Central memory CD4-positive, alpha-beta T cell (primary cell): ENCODE measurements at regions not wholly inside any gene's neighbourhood (a gene's known extent, or its start where the extent isn't known, plus 50 kb on each side); places are given as distances from the start of the nearest gene placed in this dataset.
"Not testable (repeated sequence)": the region's sequence is repeated elsewhere in the genome, so short reads cannot be mapped to it uniquely, and the experiment has no call there.

Source experiments
- DNase-seq: peaks from one replicate; pipeline ENCODE4 v3.0.0; 2022

DNA sequence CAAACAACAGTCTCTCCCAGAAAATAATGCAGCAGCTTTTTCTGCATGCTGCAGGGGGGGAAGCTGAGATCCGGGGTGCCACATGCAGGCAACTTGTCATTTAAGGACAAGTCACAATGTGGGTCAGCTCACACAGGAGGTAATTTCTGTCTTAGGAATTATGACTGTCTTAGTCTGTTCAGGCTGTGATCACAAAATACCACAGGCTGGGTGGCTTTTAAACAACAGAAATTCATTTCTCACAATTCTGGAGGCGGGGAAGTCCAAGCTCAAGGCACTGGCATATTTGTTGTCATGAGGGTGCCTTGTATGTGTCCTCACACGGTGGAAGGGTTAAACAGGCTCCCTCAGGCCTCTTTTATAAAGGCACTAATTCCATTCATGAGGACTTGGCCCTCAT, 127.7 kb downstream of the DIRAS2 start:
- no peak for DNase-seq

DNA sequence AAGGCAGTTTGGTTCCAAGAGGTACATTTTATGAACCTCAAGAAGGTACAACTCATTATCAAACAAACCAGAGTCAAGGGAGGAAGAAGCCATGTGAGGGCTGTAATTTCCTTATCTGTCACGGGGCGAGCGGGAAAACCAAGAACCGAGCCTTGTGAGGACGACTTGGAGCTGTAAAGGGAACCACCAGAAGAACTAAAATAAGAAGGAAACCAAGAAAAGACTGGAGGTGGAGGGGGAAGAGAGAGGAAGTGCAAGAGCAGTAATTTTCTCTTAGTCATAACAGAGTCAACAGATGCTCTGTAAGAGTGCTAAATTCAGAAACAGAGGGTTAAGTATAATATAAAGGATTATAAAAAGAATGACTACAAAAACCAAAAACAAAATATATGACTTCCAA, 127.1 kb downstream of the DIRAS2 start:
- DNase-seq: no peak

DNA sequence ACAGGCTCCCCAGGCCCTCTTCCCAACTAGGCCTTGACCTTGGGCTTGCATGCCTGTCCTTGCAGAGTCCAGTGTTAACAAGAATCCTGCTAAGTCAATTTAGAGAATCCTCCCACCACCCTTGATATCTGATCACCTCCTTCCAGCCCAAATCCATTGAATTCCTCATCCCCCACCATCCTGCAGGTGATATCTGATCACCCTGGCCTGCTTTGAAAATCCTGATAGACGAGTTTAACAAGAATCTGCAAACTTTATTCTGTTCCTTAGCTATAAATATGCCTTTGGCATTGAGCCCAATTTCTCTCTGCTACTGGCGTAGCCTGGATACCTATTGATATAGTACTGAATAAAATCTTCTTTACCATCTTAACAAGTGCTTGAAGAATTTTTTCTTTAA, 125.5 kb downstream of the DIRAS2 start:
- DNase-seq: no peak

DNA sequence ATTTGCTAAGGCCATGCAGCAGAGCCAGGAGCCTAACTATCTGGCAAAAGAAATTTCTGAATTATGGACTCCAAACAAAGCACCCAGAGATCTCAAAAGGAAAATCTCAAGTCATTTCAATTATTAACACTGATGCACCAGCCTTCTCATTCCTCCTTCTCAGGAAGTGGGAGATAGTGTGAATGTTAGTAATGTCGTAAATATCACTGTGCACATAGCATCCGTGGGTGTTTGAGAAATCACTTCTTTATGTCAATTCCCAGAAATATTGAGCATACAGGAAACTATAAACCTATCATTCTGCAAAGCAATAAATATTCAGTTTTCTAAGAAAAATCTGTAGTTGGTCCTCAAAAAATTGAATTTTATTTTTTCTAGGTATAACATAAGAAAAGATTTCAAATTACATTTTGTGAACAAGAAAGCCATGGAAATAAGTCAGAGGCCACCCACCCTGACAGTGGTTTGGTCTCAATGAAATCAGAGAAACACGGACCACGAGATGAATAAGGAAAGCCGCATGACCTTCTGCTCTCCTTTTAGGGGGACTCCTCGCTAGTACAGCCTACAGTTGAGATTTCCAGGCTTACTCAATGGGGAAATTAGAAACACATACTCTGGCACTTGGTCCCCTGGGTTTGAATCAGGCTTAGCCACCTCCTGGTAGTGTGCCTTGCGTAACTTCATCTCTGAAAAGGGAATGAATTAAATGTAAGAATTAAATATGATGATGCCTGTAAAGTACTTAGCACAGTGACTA, 120.6 kb downstream of the DIRAS2 start:
- DNase-seq: no peak

DNA sequence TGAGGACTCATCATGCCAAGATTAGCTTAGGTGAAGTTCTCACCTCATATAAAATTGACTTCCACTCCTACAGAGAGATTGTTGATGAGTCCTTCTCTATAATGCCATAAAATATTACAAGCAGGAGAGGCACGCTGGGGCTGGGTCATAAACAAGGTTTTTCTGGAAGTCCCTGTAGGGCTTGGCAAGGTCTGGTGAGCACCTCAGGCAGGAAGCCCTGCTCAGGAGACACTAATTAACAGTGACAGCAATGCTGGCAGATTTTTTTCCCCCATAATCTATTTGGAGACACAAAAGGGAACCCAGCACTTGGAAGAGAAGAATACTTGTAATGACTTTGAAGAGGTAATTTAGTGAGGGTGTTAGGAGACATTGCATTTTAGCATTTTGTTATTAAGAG, 118.7 kb downstream of the DIRAS2 start:
- no peak for DNase-seq

DNA sequence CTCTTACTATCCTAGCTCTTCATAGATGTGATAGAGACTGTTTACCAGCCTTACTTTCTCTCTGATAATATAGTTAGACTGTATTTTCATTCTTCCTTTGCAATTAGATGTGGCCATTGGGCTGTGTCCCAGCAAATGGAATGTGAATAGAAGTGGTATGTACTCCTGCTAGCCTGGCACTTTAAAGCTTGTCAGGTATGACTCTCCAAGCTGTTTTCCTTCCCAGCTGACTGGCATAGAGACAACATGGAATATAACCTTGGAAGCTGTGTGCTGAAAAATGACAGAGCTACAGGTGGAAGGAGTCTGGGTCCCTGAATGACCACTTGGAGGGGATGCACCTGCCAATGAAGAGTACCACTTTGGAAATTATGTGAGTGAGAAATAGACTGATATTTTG, 116.2 kb downstream of the DIRAS2 start:
- DNase-seq: no peak

DNA sequence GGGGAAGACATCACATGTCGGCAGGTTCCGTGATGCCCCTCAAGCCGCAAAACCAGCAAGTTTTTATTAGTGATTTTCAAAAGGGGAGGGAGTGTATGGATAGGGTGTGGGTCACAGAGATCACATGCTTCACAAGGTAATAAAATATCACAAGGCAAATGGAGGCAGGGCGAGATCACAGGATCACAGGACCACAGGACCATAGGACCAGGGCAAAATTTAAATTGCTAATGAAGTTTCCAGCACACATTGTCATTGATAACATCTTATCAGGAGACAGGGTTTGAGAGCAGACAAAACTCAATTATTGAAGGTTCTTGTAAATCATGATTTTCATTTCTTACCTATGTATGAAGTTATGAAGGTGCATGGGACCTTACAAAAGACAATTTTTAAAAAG, 106.5 kb downstream of the DIRAS2 start:
- not testable (repeated sequence) for DNase-seq

DNA sequence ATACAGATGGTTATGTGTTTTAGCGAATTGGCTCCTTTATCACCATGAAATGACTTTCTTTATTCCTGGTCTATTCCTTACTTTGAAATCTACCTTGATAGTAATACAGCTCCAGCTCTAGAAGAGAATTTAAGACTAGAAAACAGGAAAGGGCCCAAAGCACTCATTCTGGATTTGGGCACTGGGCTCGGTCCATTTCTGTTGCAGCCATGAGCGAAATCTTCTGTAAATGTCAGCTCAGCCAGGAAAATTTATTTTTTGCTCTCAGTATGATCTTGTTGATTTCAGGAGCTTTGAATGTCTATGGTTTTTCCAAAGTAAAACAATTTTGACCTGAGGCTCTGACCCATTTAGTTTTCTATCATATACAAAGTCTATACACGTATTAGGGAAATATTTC, 104.1 kb downstream of the DIRAS2 start:
- DNase-seq: no peak

DNA sequence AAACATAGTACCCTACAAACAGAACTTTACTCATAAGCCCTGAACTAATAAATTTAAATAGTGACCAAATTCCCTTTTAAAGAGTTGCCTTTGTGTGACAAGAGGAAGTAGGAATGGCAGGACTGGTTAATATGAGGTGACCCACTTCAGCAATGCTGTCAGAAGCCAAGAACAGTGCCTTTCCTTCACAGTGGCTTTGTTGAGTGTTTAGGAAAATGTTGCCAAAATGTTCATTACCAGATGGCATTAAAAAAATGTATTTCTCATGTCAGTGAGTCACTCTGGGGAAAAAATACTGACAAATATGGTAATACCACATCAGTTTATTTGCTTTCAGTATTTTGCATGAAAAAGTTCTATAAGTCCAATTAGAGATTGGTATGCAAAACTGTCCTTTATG, 103.3 kb downstream of the DIRAS2 start:
- DNase-seq: no peak

DNA sequence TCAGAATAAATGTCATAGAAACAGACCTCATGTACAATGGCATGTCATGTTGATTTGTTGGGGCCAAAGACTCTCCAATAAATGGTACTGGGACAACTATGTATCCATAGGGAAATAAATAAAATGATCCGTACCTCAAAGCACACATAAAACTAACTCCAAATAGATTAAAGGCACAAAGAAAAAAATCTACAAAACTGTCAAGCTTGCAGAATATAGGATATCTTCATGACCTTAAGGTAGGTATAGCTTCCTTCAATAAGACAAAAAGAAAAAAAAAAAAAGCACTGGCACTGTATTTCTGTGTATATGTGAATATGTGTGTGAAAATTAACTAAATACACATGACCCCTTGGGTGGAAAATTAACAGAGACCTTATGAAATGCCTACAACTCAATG, 101.9 kb downstream of the DIRAS2 start:
- DNase-seq: no peak

DNA sequence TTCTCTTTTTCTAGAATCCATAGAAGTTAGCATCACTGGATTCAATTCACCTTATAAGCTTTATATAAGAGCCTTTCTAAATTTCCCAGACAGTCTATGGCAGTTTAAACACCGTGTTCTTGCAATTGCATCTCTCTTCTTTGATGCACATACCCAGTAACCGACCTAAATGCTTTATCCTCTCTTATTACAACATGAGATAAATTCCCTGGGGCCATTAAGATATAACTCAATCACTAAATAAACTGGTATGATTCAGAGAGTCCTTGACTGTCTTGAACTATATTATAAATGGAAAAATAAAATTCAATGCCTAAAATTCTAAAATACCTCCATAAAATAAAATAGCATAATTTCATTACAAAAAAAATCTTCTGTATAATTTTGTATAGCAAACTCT, 98.1 kb downstream of the DIRAS2 start:
- no peak for DNase-seq

DNA sequence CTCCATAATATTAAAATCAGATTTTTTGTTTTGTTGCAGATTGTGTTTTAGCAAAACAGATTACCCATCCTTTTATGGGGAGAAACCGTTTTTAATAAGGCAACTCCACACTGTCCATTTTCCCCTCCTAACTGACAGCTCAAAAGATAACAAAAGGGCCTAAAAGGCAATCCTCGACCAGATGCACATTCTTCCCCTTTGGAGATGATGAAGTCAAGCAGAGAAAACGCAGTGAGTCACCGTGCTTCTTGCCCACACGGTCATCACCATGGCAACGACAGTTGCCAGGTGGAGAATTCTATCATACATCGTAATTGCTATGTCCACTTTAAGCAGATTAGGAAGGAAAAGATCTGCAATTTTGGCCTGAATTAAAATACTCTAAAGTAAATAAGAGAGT, 96.4 kb downstream of the DIRAS2 start:
- no peak for DNase-seq

DNA sequence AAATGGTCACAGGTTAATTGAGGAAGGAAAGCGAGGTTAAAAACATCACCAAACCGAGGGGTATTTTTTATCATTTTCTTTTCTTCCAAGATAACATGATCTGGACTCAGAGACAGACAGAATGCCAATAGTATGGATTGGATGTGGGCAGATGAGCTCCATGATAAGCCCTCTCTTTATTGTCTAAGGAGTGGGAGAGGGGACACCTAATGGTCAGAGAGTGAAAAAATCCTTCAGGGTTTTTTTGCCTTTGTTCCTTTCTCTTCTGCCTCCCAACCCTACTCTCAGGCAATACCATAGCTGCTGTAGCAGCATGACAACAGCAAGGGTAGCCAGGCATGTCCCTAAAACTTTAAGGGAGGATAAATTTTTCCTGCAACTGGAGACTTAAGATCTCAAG, 94.7 kb downstream of the DIRAS2 start:
- DNase-seq: no peak

DNA sequence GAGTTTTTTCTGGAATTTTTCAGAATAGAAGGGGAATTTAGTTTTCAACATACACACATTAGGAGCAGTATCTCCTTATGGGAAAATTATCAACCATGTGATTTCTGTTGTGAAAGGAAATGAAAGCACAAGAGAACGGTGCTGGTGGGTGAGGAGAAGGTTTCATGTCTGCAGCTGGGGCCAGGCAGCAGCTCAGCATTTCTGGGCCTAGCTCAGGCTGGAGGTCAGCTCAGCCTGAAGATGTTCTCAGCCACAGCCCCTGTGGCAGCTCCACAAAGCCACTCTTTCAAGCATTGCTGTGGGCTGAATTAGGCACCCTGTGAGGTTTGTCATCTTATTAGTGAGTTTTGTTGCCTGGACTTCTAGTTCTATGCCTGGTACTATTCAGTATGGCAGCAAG, 90.3 kb downstream of the DIRAS2 start:
- no peak for DNase-seq

DNA sequence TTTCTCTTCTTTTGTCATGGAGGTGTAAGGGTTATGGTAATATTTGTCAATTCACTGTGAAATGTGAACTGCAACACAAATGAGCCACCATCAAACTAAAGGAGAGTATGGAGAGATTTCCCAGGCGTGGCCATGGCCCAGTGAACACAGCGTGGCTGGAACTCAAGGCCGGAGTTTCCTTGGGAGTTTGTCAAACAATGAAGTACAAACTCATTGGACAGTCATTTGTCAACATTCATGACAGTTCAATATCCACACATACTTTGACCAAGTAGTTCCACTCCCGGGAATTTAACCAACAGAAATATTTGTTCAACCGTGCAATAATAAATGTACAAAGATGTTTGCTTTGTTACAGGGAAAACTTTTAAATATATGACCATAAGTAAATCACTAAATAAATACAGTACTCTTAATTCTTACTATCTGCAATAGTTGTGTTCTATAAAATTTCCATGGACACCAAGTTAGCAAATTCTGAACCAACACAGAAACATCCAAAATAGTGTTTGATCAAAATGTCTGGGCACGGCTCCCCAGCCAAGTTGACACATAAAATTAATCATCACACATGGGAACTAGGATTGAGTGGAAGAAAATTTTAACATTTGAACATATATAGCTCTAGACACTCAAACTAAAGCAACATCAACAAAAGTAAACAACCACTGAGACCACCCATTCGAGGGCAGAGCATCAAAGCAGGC, 87.1 kb downstream of the DIRAS2 start:
- no peak for DNase-seq

DNA sequence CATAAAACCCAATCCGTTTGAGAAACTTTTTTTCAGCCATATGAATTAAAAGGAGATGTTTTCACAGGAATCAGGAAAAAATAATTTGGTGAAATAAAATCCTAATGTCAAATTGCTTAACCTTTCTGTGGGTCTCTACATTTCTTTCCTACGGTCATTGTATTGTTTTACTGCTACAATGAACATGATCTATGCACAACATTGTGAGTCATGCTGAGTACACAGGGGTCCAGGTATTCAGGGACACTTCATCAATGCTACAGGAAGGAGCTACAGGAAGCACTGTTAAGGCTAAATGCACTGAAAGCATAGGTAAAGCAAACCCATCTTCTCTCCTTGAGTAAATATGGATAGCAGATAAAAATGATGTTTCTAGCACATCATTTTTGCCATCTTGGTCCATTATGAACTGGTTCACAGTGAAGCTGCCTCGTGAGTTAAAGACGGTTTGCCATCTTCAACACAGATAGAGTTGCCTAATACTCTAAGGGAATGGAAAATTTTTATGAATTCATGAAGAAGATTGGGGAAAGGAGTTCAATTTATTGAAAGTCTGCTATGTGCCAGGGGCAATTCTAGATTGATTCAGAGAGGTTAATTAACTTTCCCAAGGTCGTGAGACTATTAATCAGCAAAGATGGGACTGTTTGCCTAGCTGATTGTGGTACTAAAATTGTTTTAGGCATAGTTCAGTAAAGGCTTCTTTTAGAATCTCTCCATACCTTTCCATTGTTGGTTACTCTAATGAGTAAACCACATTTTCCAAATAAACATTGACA, 85.5 kb downstream of the DIRAS2 start:
- no peak for DNase-seq

DNA sequence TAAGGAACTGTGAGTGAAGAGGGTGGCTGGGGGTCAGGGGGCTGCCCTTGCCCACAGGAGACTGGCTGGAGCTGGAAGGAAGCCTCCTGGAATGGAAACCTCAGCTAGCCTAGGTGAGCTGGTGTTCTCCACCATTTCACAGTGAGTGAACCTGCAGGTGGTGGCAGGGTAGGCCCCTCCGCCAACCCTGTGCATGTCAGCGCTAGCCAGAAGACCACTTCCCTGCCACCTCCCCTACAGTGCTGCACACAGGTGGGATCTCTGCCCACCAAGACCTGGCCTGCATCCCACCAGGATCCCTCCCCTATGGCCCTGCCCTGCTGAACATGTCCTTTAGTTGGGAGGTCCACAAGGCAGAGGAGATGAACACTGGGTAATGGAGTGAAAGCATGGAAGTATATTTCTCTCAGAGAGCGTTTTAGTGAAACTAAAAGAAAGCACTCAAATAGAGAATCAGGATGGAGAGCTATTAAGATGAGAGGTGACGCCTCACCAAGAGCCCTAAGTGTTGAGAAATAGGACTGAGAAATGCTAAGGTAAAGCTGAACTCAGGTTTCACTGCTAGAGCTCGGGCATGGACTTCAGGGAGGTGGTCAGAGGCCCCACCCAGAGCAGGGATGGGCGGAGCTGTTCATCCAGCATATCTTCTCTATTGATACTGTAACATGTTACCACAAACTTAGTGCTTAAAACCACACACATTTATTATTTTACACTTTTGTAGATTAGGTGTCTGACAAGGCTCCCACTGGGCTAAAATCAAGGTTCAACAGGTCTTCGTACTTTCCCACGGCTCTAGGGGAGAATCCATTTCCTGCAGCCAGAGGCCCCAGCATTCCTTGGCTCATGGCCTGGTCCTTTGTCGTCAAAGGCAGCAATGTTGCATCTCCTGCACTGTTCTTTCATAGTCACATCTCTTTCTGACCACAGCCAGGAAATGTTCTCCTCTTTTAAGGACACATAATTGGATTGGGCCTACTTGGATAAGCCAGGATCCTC, 83.2 kb downstream of the DIRAS2 start:
- DNase-seq: no peak
